ENCODE measurements at regions not wholly inside any gene's neighbourhood (a gene's known extent, or its start where the extent isn't known, plus 50 kb on each side); places are given as distances from the start of the nearest gene placed in this dataset.
"Not testable (repeated sequence)": the region's sequence is repeated elsewhere in the genome, so short reads cannot be mapped to it uniquely, and the experiment has no call there.

DNA sequence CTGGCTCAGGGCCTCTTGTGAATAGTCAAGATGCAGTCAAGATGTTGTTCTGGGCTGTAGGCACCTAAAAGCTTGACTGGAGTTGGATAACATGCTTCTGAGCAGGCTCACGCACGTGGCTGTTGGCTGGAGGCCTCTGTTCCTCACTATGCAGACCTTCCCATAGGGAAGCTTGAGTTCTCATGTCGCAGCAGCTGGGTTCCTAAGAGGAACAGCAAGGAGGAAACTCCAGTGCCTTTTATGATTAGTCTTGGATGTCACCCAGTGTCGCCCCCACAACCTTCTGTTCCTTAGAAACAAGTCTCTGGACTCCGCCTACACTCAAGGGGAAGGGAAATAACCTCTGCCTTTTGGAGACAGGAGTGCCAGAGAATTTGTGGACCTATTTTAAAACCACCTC lies 210.7 kb downstream of the BCAS1 start:
- Histone ChIP-seq H2AFZ (peak overlapping the region; percentile 3), H3K27me3 (ENCODE audit: control insufficient read depth, insufficient read depth, low read length) (no peaks in the 10 kb centered on the region), H3K9me3 (ENCODE audit: control insufficient read depth, low read length) (no peaks in the 10 kb centered on the region), H3K36me3 (ENCODE audit: control insufficient read depth, insufficient read depth, low read length) (no peaks in the 10 kb centered on the region), H3K79me2 (no peaks in the 10 kb centered on the region), H3K9ac (no peak overlapping the region), H3K4me2 (ENCODE audit: low read length) (no peak overlapping the region), H3K4me3 (ENCODE audit: low read depth, low read length) (no peak overlapping the region), H3K27ac (no peak overlapping the region), H3K4me1 (peaks cover 30% of the 10 kb centered on the region)
- TF ChIP-seq, protein P1, sequence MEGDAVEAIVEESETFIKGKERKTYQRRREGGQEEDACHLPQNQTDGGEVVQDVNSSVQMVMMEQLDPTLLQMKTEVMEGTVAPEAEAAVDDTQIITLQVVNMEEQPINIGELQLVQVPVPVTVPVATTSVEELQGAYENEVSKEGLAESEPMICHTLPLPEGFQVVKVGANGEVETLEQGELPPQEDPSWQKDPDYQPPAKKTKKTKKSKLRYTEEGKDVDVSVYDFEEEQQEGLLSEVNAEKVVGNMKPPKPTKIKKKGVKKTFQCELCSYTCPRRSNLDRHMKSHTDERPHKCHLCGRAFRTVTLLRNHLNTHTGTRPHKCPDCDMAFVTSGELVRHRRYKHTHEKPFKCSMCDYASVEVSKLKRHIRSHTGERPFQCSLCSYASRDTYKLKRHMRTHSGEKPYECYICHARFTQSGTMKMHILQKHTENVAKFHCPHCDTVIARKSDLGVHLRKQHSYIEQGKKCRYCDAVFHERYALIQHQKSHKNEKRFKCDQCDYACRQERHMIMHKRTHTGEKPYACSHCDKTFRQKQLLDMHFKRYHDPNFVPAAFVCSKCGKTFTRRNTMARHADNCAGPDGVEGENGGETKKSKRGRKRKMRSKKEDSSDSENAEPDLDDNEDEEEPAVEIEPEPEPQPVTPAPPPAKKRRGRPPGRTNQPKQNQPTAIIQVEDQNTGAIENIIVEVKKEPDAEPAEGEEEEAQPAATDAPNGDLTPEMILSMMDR (IDR thresholded peaks at IDR 0.05), result no peak

DNA sequence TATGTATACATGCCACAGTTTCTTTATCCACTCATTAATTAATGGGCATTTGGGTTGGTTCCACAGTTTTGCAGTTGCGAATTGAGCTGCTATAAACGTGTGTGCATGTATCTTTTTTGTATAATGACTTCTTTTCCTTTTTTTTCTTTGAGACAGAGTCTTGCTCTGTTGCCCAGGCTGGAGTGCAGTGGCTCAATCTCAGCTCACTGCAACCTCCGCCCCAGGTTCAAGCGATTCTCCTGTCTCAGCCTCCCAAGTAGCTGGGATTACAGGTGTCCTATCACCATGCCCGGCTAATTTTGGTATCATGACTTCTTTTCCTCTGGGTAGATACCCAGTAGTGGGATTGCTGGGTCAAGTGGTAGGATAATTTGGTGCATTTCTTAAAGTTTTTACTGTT lies 211.4 kb downstream of the BCAS1 start:
- not testable (repeated sequence) for H3K4me3 ChIP-seq (ENCODE audit: low read depth, low read length); H3K9ac ChIP-seq; H2AFZ ChIP-seq; H3K36me3 ChIP-seq (ENCODE audit: control insufficient read depth, insufficient read depth, low read length); H3K4me2 ChIP-seq (ENCODE audit: low read length); H3K27ac ChIP-seq; H3K9me3 ChIP-seq (ENCODE audit: control insufficient read depth, low read length); H3K27me3 ChIP-seq (ENCODE audit: control insufficient read depth, insufficient read depth, low read length); H3K79me2 ChIP-seq
- peaks cover 23% of the 10 kb centered on the region for H3K4me1 ChIP-seq

DNA sequence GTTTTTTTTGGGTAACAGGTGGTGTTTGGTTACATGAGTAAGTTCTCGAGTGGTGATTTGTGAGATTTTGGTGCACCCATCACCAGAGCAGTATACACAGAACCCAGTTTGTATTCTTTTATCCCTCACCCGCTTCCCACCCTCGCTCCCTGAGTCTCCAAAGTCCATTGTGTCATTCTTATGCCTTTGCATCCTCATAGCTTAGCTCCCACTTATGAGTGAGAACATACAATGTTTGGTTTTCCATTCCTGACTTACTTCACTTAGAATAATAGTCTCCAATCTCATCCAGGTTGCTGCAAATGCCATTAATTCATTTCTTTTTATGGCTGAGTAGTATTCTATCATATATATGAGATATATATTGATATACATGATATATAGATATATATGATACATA lies 211.9 kb downstream of the BCAS1 start:
- H3K36me3 ChIP-seq (ENCODE audit: control insufficient read depth, insufficient read depth, low read length); H3K27ac ChIP-seq; H3K79me2 ChIP-seq: not testable (repeated sequence)

DNA sequence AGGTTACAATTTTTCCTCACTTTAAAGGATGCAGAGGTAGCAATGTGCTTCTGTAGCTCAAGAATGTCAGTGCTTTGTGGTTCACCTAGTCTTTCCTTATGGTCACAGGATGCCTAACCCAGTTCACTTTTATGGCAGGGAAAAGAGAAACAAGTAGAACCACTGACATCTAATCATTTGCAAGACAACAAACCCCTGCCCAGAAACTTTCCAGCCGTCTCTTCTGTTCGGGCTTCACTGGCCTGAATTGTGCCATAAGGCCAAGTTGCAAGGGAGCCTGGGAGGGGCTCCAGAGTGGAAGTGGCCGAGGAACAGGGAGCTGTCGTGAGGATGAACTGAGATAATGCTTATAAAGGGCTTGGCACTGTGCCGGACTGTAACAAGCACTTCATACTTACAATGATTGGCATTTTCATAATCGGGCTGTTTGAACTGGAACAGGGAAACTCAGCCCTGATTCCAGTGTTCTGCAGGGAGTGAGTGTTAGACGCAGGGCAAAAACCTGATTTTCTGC lies 212.6 kb downstream of the BCAS1 start:
- no peaks in the 10 kb centered on the region for H3K36me3 ChIP-seq (ENCODE audit: control insufficient read depth, insufficient read depth, low read length)
- no peak overlapping the region for H3K9ac ChIP-seq
- no peak overlapping the region for H3K4me3 ChIP-seq (ENCODE audit: low read depth, low read length)
- TF ChIP-seq, protein P1 (IDR thresholded peaks at IDR 0.05), result no peak
- H3K4me1 ChIP-seq, result peaks cover 16% of the 10 kb centered on the region
- H3K9me3 ChIP-seq (ENCODE audit: control insufficient read depth, low read length), result no peaks in the 10 kb centered on the region
- no peaks in the 10 kb centered on the region for H3K79me2 ChIP-seq
- peak overlapping the region; percentile 22 for H3K4me2 ChIP-seq (ENCODE audit: low read length)
- no peaks in the 10 kb centered on the region for H3K27me3 ChIP-seq (ENCODE audit: control insufficient read depth, insufficient read depth, low read length)
- H2AFZ ChIP-seq, result peak overlapping the region; percentile 81
- H3K27ac ChIP-seq, result peak overlapping the region; percentile 66

More for the DNA sequence above, 211.9 kb downstream of the BCAS1 start:
- not testable (repeated sequence) for H2AFZ ChIP-seq; H3K9me3 ChIP-seq (ENCODE audit: control insufficient read depth, low read length); H3K27me3 ChIP-seq (ENCODE audit: control insufficient read depth, insufficient read depth, low read length); H3K4me2 ChIP-seq (ENCODE audit: low read length); H3K9ac ChIP-seq; H3K4me3 ChIP-seq (ENCODE audit: low read depth, low read length)
- H3K4me1 ChIP-seq, result peaks cover 18% of the 10 kb centered on the region

DNA sequence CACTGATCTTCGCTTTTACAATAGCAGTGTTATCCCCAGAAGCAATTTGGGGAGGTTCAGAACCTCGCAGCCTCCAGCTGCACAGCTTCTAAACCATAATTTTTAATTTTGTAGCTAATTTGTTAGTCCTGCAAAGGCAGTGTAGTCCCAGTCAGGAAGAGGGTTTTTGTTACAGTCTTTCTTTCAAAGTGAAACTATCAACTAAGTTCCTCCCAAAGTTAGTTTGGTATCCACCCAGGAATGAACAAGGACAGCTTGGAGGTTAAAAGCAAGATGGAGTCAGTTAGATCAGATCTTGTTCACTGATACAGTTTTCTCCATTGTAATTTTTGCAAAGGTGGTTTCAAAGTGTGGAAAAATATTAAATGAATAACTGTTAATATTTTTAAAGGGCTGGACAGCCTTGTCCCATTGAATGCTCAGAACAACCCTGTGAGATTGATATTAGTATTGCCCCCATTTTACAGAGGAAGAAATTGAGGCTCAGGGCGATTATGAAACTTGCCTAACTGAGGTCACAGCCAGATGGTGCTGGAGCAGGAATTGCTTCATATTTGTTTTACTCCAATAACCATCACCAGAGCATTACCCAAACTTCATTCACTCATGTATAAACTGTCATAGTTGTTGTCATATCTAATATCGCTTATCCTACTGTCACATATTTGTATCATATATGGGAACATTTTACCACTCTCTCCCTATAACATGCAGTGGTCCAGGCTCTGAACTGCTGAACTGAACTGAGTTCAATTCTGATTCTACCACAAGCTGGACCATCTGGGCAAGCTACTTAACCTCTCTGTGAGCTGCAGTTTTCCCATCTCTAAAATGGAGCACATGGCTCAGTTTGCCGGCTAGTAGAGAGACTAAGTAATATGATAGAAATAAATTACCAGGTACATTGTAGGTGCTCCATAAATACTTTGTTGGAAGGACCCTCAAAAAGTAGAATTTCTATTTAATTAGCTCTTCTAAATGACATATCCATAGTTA lies 213.8 kb downstream of the BCAS1 start:
- TF ChIP-seq, protein P1 (IDR thresholded peaks at IDR 0.05), result no peak
- H3K4me2 ChIP-seq (ENCODE audit: low read length), result no peak overlapping the region
- no peaks in the 10 kb centered on the region for H3K36me3 ChIP-seq (ENCODE audit: control insufficient read depth, insufficient read depth, low read length)
- H3K4me1 ChIP-seq, result peaks cover 21% of the 10 kb centered on the region
- H3K9ac ChIP-seq, result no peak overlapping the region
- H3K27ac ChIP-seq, result peak overlapping the region; percentile 66
- no peaks in the 10 kb centered on the region for H3K79me2 ChIP-seq
- peak overlapping the region; percentile 50 for H2AFZ ChIP-seq
- H3K27me3 ChIP-seq (ENCODE audit: control insufficient read depth, insufficient read depth, low read length), result no peaks in the 10 kb centered on the region
- H3K9me3 ChIP-seq (ENCODE audit: control insufficient read depth, low read length), result no peaks in the 10 kb centered on the region
- H3K4me3 ChIP-seq (ENCODE audit: low read depth, low read length), result no peak overlapping the region

Data from parathyroid adenoma (tissue), 2 donors.